Motor neuron (in vitro differentiated cells): ENCODE measurements at regions not wholly inside any gene's neighbourhood (a gene's known extent, or its start where the extent isn't known, plus 50 kb on each side); places are given as distances from the start of the nearest gene placed in this dataset.
"Not testable (repeated sequence)": the region's sequence is repeated elsewhere in the genome, so short reads cannot be mapped to it uniquely, and the experiment has no call there.

Source experiments
- ATAC-seq, 8 experiments: fragments of 200-7000 bp; cut with Tn5 transposase; replicated peaks in 6 of 8; 2 replicates each; pipeline ENCODE4 v1.8.0; 2021; ENCODE audit warnings: mild to moderate bottlenecking in 8 of 8, moderate library complexity in 8 of 8
- H3K27ac ChIP-seq, 2 donors: fragments of 250-450 bp; sonication (Bioruptor Pico); 2 replicates each; pipeline ENCODE4 v1.9.0; 2021; ENCODE audit warnings: antibody characterized with exemption in 2 of 2, mild to moderate bottlenecking in 2 of 2, moderate library complexity in 1 of 2
- H3K4me1 ChIP-seq, 2 donors: fragments of 250-450 bp; sonication (Bioruptor Pico); replicated peaks in 1 of 2; 2 replicates each; pipeline ENCODE4 v1.6.1; 2021; ENCODE audit warnings: antibody characterized with exemption in 2 of 2, mild to moderate bottlenecking in 2 of 2, moderate library complexity in 1 of 2
- H3K4me3 ChIP-seq, 5 donors: fragments of 250-450 bp; sonication (Bioruptor Pico); 2 replicates each; pipeline ENCODE4 v1.9.0; 2021; ENCODE audit warnings: antibody characterized with exemption in 5 of 5, mild to moderate bottlenecking in 5 of 5, moderate library complexity in 4 of 5
- WGBS, 10 experiments: fragments of 450-650 bp; shearing (Covaris generic); methylation state at CpG; one replicate each; pipeline ENCODE4 v1.0.0; 2022; 5-methylcytosine and 5-hydroxymethylcytosine counted together
- in situ Hi-C, 9 experiments: fragments of 400-800 bp; cut with MboI; loops; one replicate each; pipeline ENCODE4 v1.15.0; 2021; ENCODE audit warnings: low sequenced_read_pairs in 9 of 9, low pct_unique_long_range_greater_than_20kb in 2 of 9; ENCODE audit not compliant: unreplicated experiment in 9 of 9

DNA sequence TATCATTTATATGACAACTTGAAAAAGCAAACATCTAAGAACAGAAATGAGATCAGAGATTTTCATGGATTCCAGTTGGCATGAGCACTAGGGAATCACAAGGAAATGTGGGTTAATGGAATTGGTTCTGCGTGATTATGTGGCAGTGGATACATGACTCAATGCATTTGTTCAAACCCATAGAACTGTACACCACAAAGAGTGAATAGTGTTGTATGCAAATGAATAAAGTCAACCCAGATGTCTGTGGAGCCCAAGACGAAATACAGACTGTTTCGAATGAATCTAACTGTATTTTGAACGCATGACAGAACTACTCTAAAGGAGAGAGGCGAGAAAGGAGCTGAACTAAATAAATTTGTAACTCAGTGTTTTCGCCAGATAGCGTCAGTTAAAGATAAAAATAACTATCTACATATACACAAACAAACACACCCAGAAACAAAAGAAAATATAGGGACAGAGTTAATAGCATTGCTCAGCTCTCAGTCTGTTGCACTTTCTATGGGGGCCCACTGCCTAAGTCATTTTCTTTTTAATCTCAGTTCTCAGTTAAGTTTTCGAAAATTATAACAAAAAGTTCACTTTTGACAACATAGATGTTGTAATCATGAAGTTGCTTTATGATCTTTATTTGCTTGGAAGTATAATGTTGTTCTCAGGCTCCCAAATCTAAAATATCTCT lies 636.7 kb upstream of the SEMA3D start:
- Histone ChIP-seq H3K4me3 (no peak overlapping the region), H3K27ac (no peak overlapping the region), H3K4me1 (no peaks in the 10 kb centered on the region)
- in situ Hi-C loops = loop anchor here in 1 of 9 experiments (10.0 kb wide), 1 partner anchor 779 kb away; no protein-coding TSS in a partner anchor
- ATAC-seq = peak in 2 of 8 experiments; percentile 86 to 92
- 27 to 94% (median 87%) methylated on average over 2 to 8 of the region's 8 CpGs; no CpG with 5 or more reads in 1 of the 10 experiments for WGBS, 10 experiments

GRCh38 chr7:85821926-85822325 lies 635.1 kb upstream of the SEMA3D start:
- no peak overlapping the region for H3K27ac ChIP-seq
- H3K4me3 ChIP-seq = no peak overlapping the region
- in situ Hi-C loops = loop anchor here in 1 of 9 experiments (10.0 kb wide), 1 partner anchor 777 kb away; no protein-coding TSS in a partner anchor
- 20 to 100% (median 82%) methylated on average over 1 to 4 of the region's 4 CpGs; no CpG with 5 or more reads in 5 of the 10 experiments for WGBS, 10 experiments
- H3K4me1 ChIP-seq = no peaks in the 10 kb centered on the region
- ATAC-seq = no peak

GRCh38 chr7:85820702-85821443 lies 634.0 kb upstream of the SEMA3D start:
- H3K27ac ChIP-seq = no peak overlapping the region
- H3K4me3 ChIP-seq = no peak overlapping the region
- in situ Hi-C loops = loop anchor here in 1 of 9 experiments (10.0 kb wide), 1 partner anchor 776 kb away; no protein-coding TSS in a partner anchor
- ATAC-seq = peak in 1 of 8 experiments; percentile 39
- H3K4me1 ChIP-seq = no peaks in the 10 kb centered on the region
- 80 to 100% (median 100%) methylated on average over 1 to 4 of the region's 5 CpGs; no CpG with 5 or more reads in 3 of the 10 experiments for WGBS, 10 experiments

- peak in 2 of 8 experiments; percentile 73 to 77 for ATAC-seq
- Histone ChIP-seq H3K4me1 (no peaks in the 10 kb centered on the region), H3K27ac (no peak overlapping the region), H3K4me3 (no peak overlapping the region)
- in situ Hi-C loops = no loop called here
Measured at GRCh38 chr7:85815526-85815925, 628.7 kb upstream of the SEMA3D start.

- ATAC-seq = peak in 2 of 8 experiments; percentile 35 to 57
- in situ Hi-C loops = no loop called here
Measured at GRCh38 chr7:85806321-85806720, 619.5 kb upstream of the SEMA3D start.

DNA sequence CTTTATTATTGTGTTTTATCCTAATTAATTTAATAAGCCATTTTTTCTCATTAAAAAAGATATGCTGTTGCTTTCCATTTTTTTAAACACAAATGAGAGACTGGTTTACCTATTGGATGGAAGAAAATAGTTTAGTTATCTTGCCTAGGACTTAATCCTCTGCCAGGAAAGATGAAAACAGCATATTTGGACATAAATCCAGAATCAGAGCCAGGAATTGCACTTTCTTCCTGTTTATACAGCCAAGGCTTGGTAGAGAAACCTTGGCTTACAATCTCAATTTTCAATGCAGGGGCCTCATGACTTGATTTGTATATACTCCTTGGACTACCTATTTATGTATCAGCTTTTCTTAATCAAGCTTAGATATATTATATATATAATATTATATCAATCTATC lies 618.8 kb upstream of the SEMA3D start:
- no peak overlapping the region for H3K4me3 ChIP-seq
- H3K27ac ChIP-seq = no peak overlapping the region
- ATAC-seq = no peak
- in situ Hi-C loops = no loop called here
- no peaks in the 10 kb centered on the region for H3K4me1 ChIP-seq

More at GRCh38 chr7:85806321-85806720, 619.5 kb upstream of the SEMA3D start:
- no peaks in the 10 kb centered on the region for H3K4me1 ChIP-seq
- H3K4me3 ChIP-seq = no peak overlapping the region
- H3K27ac ChIP-seq = no peak overlapping the region

GRCh38 chr7:85805249-85805648 lies 618.4 kb upstream of the SEMA3D start:
- ATAC-seq = peak in 2 of 8 experiments; percentile 63 to 64
- H3K4me3 ChIP-seq = no peak overlapping the region
- no peaks in the 10 kb centered on the region for H3K4me1 ChIP-seq
- WGBS, 10 experiments = 68 to 100% (median 85%) methylated on average over 1 to 3 of the region's 3 CpGs; no CpG with 5 or more reads in 1 of the 10 experiments
- H3K27ac ChIP-seq = no peak overlapping the region
- in situ Hi-C loops = no loop called here

GRCh38 chr7:85802211-85802610 lies 615.4 kb upstream of the SEMA3D start:
- Histone ChIP-seq H3K4me3 (no peak overlapping the region), H3K4me1 (no peaks in the 10 kb centered on the region), H3K27ac (no peak overlapping the region)
- WGBS, 10 experiments = 0 to 100% (median 70%) methylated on average over 1 of the region's 1 CpG; no CpG with 5 or more reads in 2 of the 10 experiments
- in situ Hi-C loops = no loop called here
- ATAC-seq = no peak

DNA sequence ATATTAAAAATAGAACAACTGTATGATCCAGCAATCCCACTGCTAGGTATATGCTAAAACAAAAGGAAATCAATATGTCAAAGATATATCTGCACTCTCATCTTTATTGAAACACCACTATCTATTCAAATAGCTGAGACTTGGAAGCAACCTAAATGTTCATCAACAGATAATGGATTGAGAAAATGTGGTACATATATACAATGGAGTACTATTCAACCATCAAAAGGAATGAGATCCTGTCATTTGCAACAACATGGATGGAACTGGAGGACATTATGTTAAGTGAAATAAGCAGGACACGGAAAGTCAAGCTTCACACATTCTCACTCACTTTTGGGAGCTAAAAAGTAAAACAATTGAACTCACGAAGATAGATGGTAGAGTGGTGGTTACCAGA lies 610.1 kb upstream of the SEMA3D start:
- H3K4me3 ChIP-seq = no peak overlapping the region
- no peak overlapping the region for H3K27ac ChIP-seq
- no peaks in the 10 kb centered on the region for H3K4me1 ChIP-seq
- in situ Hi-C loops = no loop called here
- no peak for ATAC-seq
- WGBS, 10 experiments = 27 to 100% (median 89%) methylated on average over 1 to 2 of the region's 2 CpGs

DNA sequence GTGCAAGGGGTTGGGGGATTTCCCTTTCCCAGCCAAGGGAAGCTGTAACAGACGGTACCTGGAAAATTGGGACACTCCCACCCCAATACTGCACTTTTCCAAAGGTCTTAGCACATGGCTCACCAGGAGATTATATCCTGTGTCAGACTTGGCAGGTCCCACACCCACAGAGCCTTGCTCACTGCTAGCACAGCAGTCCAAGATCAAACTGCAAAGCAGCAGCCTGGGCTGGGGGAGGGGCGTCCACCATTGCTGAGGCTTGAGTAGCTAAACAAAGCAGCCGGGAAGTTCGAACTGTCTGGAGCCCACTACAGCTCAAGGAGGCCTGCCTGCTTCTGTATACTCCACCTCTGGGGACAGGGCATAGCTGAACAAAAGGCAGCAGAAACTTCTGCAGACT lies 604.2 kb upstream of the SEMA3D start:
- 36 to 100% (median 73%) methylated on average over 1 to 4 of the region's 4 CpGs; no CpG with 5 or more reads in 3 of the 10 experiments for WGBS, 10 experiments
- ATAC-seq, H3K4me3 ChIP-seq, H3K27ac ChIP-seq, in situ Hi-C loops, H3K4me1 ChIP-seq: not testable (repeated sequence)

- in situ Hi-C loops = no loop called here
- Histone ChIP-seq H3K27ac (no peak overlapping the region), H3K4me1 (no peaks in the 10 kb centered on the region), H3K4me3 (no peak overlapping the region)
- ATAC-seq = peak in 1 of 8 experiments; percentile 39
- WGBS, 10 experiments = 42 to 100% (median 86%) methylated on average over 2 to 4 of the region's 4 CpGs
Measured at GRCh38 chr7:85781606-85782005, 594.8 kb upstream of the SEMA3D start.

DNA sequence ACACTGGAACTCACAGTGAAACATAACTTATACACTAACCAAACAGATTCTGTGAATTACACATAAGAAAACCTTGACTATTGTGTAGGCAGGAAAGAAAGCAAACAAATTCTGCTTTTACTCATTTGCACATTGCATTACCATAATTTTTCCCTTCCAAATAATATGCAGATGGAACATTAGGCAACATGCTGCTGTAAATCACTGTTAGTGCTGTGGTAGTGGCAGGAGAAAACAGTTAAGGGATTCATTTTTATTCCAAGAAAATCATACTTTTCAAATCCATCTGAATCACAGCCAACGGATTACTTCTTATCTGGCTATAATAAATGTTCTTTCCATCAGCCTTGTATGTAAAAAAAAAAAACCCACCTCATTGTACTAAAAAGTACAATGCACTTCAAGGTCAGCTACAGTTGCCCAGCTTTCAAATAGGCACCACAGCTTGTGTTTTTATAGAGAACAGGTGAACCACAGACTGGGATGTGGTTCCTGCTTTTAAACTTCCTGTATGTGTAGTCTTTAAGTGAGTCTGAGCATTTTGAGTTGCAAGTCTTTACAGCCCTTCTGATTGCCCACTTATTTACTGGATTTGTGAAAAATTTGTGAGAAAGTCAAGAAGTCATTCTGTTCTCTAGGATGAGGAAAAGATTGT lies 590.0 kb upstream of the SEMA3D start:
- in situ Hi-C loops = no loop called here
- H3K27ac ChIP-seq = no peak overlapping the region
- WGBS, 10 experiments = 25 to 80% (median 50%) methylated on average over 1 of the region's 1 CpG; no CpG with 5 or more reads in 5 of the 10 experiments
- H3K4me3 ChIP-seq = no peak overlapping the region
- H3K4me1 ChIP-seq = peaks cover 0 to 3% of the 10 kb centered on the region in 2 donors
- peak in 7 of 8 experiments; percentile 21 to 97 (median 46) for ATAC-seq

- peaks cover 0 to 3% of the 10 kb centered on the region in 2 donors for H3K4me1 ChIP-seq
- no peak for ATAC-seq
- H3K4me3 ChIP-seq = no peak overlapping the region
- H3K27ac ChIP-seq = no peak overlapping the region
- in situ Hi-C loops = no loop called here
- 17 to 100% (median 80%) methylated on average over 1 to 3 of the region's 3 CpGs; no CpG with 5 or more reads in 1 of the 10 experiments for WGBS, 10 experiments
Measured at GRCh38 chr7:85775431-85775830, 588.6 kb upstream of the SEMA3D start.
